ENCODE measurements at regions not wholly inside any gene's neighbourhood (a gene's known extent, or its start where the extent isn't known, plus 50 kb on each side); places are given as distances from the start of the nearest gene placed in this dataset.
"Not testable (repeated sequence)": the region's sequence is repeated elsewhere in the genome, so short reads cannot be mapped to it uniquely, and the experiment has no call there.

GRCh38 chr5:126677121-126677520 is 76.4 kb downstream of the PHAX start:
- no peak for DNase-seq (ENCODE audit: low read depth in 2 of 2)

DNA sequence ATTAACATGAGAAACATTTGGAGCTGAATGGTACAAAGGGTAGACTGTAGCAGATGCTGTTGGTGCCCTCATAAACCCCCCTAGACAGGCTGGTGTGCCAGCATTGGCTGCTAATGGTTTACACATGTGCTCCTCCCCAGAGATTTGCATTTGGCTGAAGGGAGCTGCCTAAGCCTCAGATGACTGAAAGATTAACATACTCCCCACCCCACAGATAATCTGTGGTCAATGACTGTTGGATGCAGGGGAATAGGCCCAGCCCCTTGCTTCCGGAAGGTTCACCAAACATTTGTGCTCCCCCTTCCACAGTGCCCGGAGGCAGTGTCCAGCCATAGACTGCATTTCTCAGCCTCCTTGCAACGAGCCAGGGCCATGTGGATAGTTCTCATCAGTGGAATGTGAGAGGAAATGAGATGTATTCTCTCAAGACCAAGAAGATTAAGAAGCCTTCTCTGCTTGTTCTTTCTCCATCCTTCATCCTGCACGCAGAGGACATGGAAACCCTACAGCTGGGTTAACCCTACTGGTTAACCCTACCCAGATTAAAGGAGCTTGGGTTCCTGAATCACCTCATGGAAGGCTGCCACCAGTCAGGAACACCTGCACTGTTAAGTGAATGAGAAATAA is 79.6 kb downstream of the PHAX start:
- DNase-seq (ENCODE audit: low read depth in 2 of 2) = no peak

GRCh38 chr5:126681314-126681713 is 80.6 kb downstream of the PHAX start:
- DNase-seq (ENCODE audit: low read depth in 2 of 2) = not testable (repeated sequence)

DNA sequence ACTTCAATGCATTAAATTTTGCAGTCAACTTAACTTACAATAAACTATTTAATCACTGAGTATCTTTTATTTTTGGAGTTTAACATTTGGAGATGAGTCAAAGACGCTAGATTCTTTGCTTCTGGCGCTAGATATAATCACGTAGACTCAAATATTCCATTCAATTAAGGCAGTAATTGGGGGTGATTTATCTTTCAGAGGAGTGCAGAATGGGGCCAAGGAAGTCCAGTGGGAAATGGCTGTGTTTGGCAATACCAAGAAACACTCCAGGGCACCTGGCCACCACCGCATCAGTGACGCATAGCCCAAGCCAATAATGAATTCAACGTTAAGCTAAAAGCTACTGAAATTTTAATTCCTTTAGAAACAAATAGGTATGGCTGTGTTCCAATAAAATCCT is 81.2 kb downstream of the PHAX start:
- no peak for DNase-seq (ENCODE audit: low read depth in 2 of 2)

DNA sequence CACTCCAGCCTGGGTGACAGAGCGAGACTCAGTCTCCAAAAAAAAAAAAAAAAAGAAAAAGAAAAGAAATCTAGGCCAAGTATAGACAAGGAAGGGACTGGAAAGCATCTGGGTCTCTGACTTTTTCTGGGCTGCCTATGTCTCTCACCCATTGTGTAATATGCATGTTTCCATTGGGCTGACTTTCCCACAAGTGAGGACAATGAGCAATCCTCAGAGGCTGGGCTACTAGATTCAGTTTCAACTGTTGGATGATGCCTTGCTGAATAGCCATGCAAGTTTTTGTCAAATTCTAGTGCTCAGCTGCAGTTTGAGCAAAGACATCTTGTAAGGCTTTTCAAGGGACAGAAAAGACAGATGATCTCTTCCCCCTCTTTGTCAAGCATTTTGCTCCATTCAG is 82.1 kb downstream of the PHAX start:
- DNase-seq (ENCODE audit: low read depth in 2 of 2) = no peak

GRCh38 chr5:126683912-126684311 is 83.2 kb downstream of the PHAX start:
- no peak for DNase-seq (ENCODE audit: low read depth in 2 of 2)

- DNase-seq (ENCODE audit: low read depth in 2 of 2) = peak; percentile 43 to 62
Observed at GRCh38 chr5:126684656-126685442, 84.1 kb downstream of the PHAX start.

- no peak for DNase-seq (ENCODE audit: low read depth in 2 of 2)
Observed at GRCh38 chr5:126686451-126687126, 85.8 kb downstream of the PHAX start.

GRCh38 chr5:126692971-126693370 is 84.0 kb upstream of the LMNB1 start:
- DNase-seq (ENCODE audit: low read depth in 2 of 2) = no peak

- no peak for DNase-seq (ENCODE audit: low read depth in 2 of 2)
Observed at GRCh38 chr5:126693806-126694205, 83.1 kb upstream of the LMNB1 start.

DNA sequence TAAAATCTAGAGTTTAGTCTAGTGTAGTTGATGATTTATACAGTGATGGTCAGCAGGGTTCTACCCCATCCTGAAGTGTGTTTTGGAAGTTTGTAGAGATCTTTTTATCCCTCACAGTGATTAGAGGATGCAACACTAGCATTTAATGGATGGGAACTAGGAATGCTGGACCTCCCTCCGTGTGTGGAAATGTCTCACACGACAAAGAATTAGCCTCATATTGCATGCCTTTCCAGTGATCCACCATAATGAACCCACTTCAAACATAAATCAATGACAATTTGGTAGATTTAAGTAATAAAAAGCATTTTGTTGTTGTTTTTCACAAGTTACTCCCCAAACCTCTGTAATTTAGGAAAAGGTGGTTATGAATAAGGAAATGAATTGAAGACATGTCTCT is 82.5 kb upstream of the LMNB1 start:
- no peak for DNase-seq (ENCODE audit: low read depth in 2 of 2)

GRCh38 chr5:126695091-126695490 is 81.8 kb upstream of the LMNB1 start:
- DNase-seq (ENCODE audit: low read depth in 2 of 2) = no peak

DNA sequence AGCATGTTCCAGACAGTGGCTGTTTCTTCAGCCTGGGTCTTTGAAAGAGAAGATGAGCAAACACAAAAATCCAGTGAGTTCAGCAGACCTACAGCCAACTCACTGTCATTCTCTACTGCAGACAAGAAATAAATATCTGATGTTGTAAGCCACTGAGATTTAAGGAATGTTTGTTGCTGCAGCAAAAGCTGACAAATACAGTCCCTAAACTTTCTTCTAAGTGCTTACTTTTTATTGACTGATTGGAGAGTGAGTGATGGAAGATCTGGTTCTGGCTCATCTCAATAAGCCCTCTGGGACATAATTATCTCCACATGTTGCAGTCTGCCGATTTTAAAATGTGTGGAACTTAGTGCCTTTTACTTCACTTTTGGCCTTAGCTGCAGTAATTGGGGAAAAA is 69.9 kb upstream of the LMNB1 start:
- no peak for DNase-seq (ENCODE audit: low read depth in 2 of 2)

DNA sequence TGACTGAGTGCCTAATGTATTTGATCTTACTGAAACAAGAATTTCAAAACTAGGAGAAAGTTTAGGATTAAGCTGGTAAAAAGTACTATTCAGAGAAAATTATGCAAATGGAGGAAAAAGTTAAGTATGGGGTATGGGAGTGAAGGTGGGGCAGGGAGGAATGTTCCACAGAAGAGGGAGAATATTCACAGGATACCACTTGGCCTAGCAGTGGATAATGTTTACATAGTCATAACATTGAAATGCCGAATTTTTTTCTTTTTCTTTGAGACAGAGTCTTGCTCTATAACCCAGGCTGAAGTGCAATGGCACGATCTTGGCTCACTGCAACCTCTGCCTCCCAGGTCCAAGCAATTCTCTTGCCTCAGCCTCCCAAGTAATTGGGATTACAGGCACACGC is 61.2 kb upstream of the LMNB1 start:
- no peak for DNase-seq (ENCODE audit: low read depth in 2 of 2)

GRCh38 chr5:126716861-126717260 is 60.1 kb upstream of the LMNB1 start:
- no peak for DNase-seq (ENCODE audit: low read depth in 2 of 2)

DNA sequence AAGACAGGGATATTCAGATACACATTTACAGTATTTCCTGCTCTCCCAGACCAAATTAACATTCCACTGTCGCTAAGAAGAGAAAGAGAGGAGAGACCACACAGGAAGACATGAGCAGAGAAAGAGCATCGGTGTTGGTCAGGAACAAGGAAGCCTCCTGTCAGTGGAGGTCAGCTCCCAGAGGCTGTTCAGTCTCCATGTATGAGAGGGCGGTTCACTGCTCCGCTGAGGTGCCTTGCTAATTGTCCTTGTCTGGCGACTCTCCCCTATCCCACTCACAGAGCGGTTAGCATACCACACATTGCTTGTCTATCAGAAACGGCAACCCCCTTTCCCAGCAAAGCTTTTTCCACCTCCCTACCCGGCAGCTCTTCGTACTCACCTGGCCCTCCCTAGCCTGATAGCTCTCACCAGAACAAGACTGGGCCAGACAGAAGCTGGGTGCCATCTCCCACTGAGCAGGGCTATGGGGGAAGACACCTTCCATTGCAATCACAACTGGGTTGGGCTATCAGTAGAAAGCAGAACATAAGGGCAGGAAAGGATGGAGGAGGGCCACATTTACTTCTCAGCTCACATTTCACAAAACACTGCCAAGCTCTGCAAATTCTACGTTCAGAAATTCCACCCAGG is 58.6 kb upstream of the LMNB1 start:
- no peak for DNase-seq (ENCODE audit: low read depth in 2 of 2)

- DNase-seq (ENCODE audit: low read depth in 2 of 2) = no peak
Observed at GRCh38 chr5:126720369-126720768, 56.6 kb upstream of the LMNB1 start.

- DNase-seq (ENCODE audit: low read depth in 2 of 2) = no peak
Observed at GRCh38 chr5:126723643-126724042, 53.3 kb upstream of the LMNB1 start.

Measured in activated CD4-positive, alpha-beta T cell treated with anti-CD3 and anti-CD28 coated beads for 24 hours (primary cell).